GM12891 (cell line): ENCODE measurements at regions not wholly inside any gene's neighbourhood (a gene's known extent, or its start where the extent isn't known, plus 50 kb on each side); places are given as distances from the start of the nearest gene placed in this dataset.

Source experiments
- PAX5 ChIP-seq: IDR thresholded peaks from 2 replicates; pipeline ENCODE4 v1.6.1; 2011; ENCODE audit warnings: low read length, moderate library complexity, mild to moderate bottlenecking; ENCODE audit not compliant: insufficient read depth, severe bottlenecking
- POLR2A ChIP-seq: IDR thresholded peaks from 2 replicates; pipeline ENCODE4 v1.6.1; 2011; ENCODE audit warnings: low read depth, low read length, control low read depth
- POLR2AphosphoS5 ChIP-seq: IDR thresholded peaks from 2 replicates; pipeline ENCODE4 v1.6.1; 2011; ENCODE audit warnings: low read depth, low read length, control low read depth
- SPI1 ChIP-seq: IDR thresholded peaks from 2 replicates; pipeline ENCODE4 v1.6.1; 2011; ENCODE audit warnings: low read depth, low read length, control low read depth
- TAF1 ChIP-seq: IDR thresholded peaks from 2 replicates; pipeline ENCODE4 v1.6.1; 2011; ENCODE audit warnings: low read depth, low read length, control low read depth

DNA sequence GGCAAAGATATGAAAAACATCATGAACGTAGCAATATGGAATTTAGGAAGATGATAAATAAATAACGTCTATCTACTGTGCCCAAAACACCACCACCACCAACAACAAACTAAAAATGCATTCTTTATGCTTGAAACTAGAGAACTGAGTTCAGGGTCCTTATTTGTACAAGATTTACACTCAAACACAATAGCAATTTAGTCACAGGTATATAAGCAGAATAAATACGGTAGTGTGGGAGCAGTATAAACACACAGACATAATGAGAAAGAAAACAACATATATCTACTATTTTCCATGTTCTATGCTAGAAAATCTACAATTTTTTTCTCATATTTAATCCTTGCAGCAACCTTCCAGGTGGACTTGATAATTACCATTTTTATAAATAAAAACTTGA lies 64.3 kb downstream of the ARL4A start:
- TF ChIP-seq PAX5 (no peak), POLR2A (no peak), TAF1 (no peak), POLR2AphosphoS5 (no peak), SPI1 (no peak)
